Keratinocyte (primary cell): ENCODE measurements at regions not wholly inside any gene's neighbourhood (a gene's known extent, or its start where the extent isn't known, plus 50 kb on each side); places are given as distances from the start of the nearest gene placed in this dataset.

Experiments used
- DNase-seq: peaks from one replicate; pipeline ENCODE4 v3.0.0-alpha.2; 2011; ENCODE audit warnings: low read depth, missing footprints, low spot score
- FAIRE-seq: peaks from 2 replicates; lab custom pipeline; 2011; peaks lifted over from hg19 to GRCh38; lab: Jason Lieb, UNC
- H2AFZ ChIP-seq: 2 replicates; pipeline ENCODE4 v1.6.0; 2012; ENCODE audit warnings: low read length, control low read depth, inconsistent platforms; ENCODE audit not compliant: control insufficient read depth
- H3K27ac ChIP-seq: 2 replicates; pipeline ENCODE4 v1.5.1; 2011; ENCODE audit warnings: low read length; ENCODE audit not compliant: control insufficient read depth, insufficient read depth
- H3K27me3 ChIP-seq: 3 replicates; pipeline ENCODE4 v1.6.0; 2011; ENCODE audit warnings: low read length; ENCODE audit not compliant: control insufficient read depth, insufficient read depth; ENCODE audit errors: extremely low read depth
- H3K36me3 ChIP-seq, 2 experiments: 2 replicates in 1 of 2; 3 replicates in 1 of 2; pipeline ENCODE4 v1.5.1; 2011; ENCODE audit warnings: low read length in 2 of 2, mild to moderate bottlenecking in 1 of 2; ENCODE audit not compliant: control insufficient read depth in 2 of 2, insufficient read depth in 2 of 2; ENCODE audit errors: extremely low read depth in 1 of 2
- H3K4me1 ChIP-seq: 3 replicates; pipeline ENCODE4 v1.5.1; 2011; ENCODE audit warnings: low read length; ENCODE audit not compliant: control insufficient read depth, insufficient read depth; ENCODE audit errors: extremely low read depth
- H3K4me2 ChIP-seq: 3 replicates; pipeline ENCODE4 v1.6.0; 2011; ENCODE audit warnings: low read depth, low read length; ENCODE audit not compliant: control insufficient read depth, insufficient read depth; ENCODE audit errors: extremely low read depth
- H3K4me3 ChIP-seq, 3 experiments: fragments of 200-600 bp in 1 of 3; sonication (generic) in 1 of 3; 2 replicates in 2 of 3; 3 replicates in 1 of 3; pipeline ENCODE4 v1.5.1; 2011 to 2016; ENCODE audit warnings: low read length in 3 of 3, mild to moderate bottlenecking in 3 of 3, control low read depth in 2 of 3, inconsistent platforms in 1 of 3, low read depth in 1 of 3, mixed read lengths in 1 of 3, mixed run types in 1 of 3, moderate library complexity in 1 of 3; ENCODE audit not compliant: control insufficient read depth in 2 of 3, insufficient read depth in 2 of 3; ENCODE audit errors: extremely low read depth in 1 of 3
- H3K79me2 ChIP-seq: 2 replicates; pipeline ENCODE4 v1.6.0; 2012; ENCODE audit warnings: low read length; ENCODE audit not compliant: control insufficient read depth, insufficient read depth
- H3K9ac ChIP-seq: 3 replicates; pipeline ENCODE4 v1.6.0; 2011; ENCODE audit warnings: low read length; ENCODE audit not compliant: control insufficient read depth, insufficient read depth; ENCODE audit errors: extremely low read depth
- H3K9me1 ChIP-seq: 3 replicates; pipeline ENCODE4 v1.6.0; 2011; ENCODE audit warnings: low read length; ENCODE audit not compliant: control insufficient read depth, insufficient read depth; ENCODE audit errors: extremely low read depth
- H3K9me3 ChIP-seq: 2 replicates; pipeline ENCODE4 v1.5.1; 2012; ENCODE audit warnings: low read depth, low read length; ENCODE audit not compliant: control insufficient read depth
- H4K20me1 ChIP-seq: 3 replicates; pipeline ENCODE4 v1.6.0; 2011; ENCODE audit warnings: low read length; ENCODE audit not compliant: control insufficient read depth, insufficient read depth; ENCODE audit errors: extremely low read depth
- EZH2 ChIP-seq: IDR thresholded peaks from one replicate; pipeline ENCODE4 v1.6.1; 2012; ENCODE audit warnings: inconsistent platforms, mild to moderate bottlenecking, low read length, moderate library complexity
- dilution Hi-C: fragments of 300-500 bp; cut with MboI; formaldehyde crosslinking; loops from one replicate; pipeline ENCODE4 v1.7.0; 2020; ENCODE audit warnings: low sequenced_read_pairs; ENCODE audit not compliant: extremely low pct_ligation_motif_present
- TF ChIP-seq, protein P1 (sequence below), 3 experiments: IDR thresholded peaks in 1 of 3; conservative IDR thresholded peaks in 1 of 3; optimal IDR thresholded peaks in 1 of 3; 2 replicates in 2 of 3; 3 replicates in 1 of 3; pipeline versions ENCODE3 to v1.5.1; 2011; ENCODE audit warnings: low read length in 3 of 3, mild to moderate bottlenecking in 3 of 3, moderate library complexity in 2 of 3, control low read depth in 1 of 3, inconsistent platforms in 1 of 3; ENCODE audit not compliant: insufficient read depth in 2 of 3; ENCODE audit errors: extremely low read depth in 1 of 3

- dilution Hi-C loops = no loop called here
- Histone ChIP-seq H3K4me3 (no peak overlapping the region), H3K9me1 (no peaks in the 10 kb centered on the region), H2AFZ (no peak overlapping the region), H3K27ac (no peak overlapping the region), H3K4me1 (no peaks in the 10 kb centered on the region), H3K9ac (no peak overlapping the region), H3K36me3 (no peaks in the 10 kb centered on the region), H3K27me3 (no peaks in the 10 kb centered on the region), H3K9me3 (peaks cover 2% of the 10 kb centered on the region), H3K79me2 (no peaks in the 10 kb centered on the region), H3K4me2 (no peak overlapping the region), H4K20me1 (no peaks in the 10 kb centered on the region)
- no peak for DNase-seq
- no peak for FAIRE-seq
- TF ChIP-seq, protein P1, sequence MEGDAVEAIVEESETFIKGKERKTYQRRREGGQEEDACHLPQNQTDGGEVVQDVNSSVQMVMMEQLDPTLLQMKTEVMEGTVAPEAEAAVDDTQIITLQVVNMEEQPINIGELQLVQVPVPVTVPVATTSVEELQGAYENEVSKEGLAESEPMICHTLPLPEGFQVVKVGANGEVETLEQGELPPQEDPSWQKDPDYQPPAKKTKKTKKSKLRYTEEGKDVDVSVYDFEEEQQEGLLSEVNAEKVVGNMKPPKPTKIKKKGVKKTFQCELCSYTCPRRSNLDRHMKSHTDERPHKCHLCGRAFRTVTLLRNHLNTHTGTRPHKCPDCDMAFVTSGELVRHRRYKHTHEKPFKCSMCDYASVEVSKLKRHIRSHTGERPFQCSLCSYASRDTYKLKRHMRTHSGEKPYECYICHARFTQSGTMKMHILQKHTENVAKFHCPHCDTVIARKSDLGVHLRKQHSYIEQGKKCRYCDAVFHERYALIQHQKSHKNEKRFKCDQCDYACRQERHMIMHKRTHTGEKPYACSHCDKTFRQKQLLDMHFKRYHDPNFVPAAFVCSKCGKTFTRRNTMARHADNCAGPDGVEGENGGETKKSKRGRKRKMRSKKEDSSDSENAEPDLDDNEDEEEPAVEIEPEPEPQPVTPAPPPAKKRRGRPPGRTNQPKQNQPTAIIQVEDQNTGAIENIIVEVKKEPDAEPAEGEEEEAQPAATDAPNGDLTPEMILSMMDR (optimal IDR thresholded peaks at IDR 0.05 in 1 of 3, IDR thresholded peaks at IDR 0.05 in 1 of 3, conservative IDR thresholded peaks at IDR 0.05 in 1 of 3; ENCODE audit: extremely low read depth in 1 of 3, insufficient read depth in 2 of 3, low read length in 3 of 3) = no peak
- TF ChIP-seq EZH2 = no peak
These were observed 1208.7 kb downstream of the BRINP3 start for GRCh38 chr1:189269011-189269410.

GRCh38 chr1:189274267-189274666 is 1203.4 kb downstream of the BRINP3 start:
- Histone ChIP-seq H3K9me3 (peaks cover under 1% of the 10 kb centered on the region), H3K27me3 (no peaks in the 10 kb centered on the region), H3K27ac (no peak overlapping the region), H3K4me1 (no peaks in the 10 kb centered on the region), H3K4me2 (no peak overlapping the region), H4K20me1 (no peaks in the 10 kb centered on the region), H3K9me1 (no peaks in the 10 kb centered on the region), H2AFZ (no peak overlapping the region), H3K79me2 (no peaks in the 10 kb centered on the region), H3K4me3 (no peak overlapping the region), H3K36me3 (no peaks in the 10 kb centered on the region), H3K9ac (no peak overlapping the region)
- dilution Hi-C loops = no loop called here
- FAIRE-seq (no peak), DNase-seq (no peak)
- TF ChIP-seq, protein P1 (optimal IDR thresholded peaks at IDR 0.05 in 1 of 3, IDR thresholded peaks at IDR 0.05 in 1 of 3, conservative IDR thresholded peaks at IDR 0.05 in 1 of 3; ENCODE audit: extremely low read depth in 1 of 3, insufficient read depth in 2 of 3, low read length in 3 of 3) = no peak
- no peak for TF ChIP-seq EZH2
